ENCODE measurements at regions not wholly inside any gene's neighbourhood (a gene's known extent, or its start where the extent isn't known, plus 50 kb on each side); places are given as distances from the start of the nearest gene placed in this dataset.
"Not testable (repeated sequence)": the region's sequence is repeated elsewhere in the genome, so short reads cannot be mapped to it uniquely, and the experiment has no call there.

DNA sequence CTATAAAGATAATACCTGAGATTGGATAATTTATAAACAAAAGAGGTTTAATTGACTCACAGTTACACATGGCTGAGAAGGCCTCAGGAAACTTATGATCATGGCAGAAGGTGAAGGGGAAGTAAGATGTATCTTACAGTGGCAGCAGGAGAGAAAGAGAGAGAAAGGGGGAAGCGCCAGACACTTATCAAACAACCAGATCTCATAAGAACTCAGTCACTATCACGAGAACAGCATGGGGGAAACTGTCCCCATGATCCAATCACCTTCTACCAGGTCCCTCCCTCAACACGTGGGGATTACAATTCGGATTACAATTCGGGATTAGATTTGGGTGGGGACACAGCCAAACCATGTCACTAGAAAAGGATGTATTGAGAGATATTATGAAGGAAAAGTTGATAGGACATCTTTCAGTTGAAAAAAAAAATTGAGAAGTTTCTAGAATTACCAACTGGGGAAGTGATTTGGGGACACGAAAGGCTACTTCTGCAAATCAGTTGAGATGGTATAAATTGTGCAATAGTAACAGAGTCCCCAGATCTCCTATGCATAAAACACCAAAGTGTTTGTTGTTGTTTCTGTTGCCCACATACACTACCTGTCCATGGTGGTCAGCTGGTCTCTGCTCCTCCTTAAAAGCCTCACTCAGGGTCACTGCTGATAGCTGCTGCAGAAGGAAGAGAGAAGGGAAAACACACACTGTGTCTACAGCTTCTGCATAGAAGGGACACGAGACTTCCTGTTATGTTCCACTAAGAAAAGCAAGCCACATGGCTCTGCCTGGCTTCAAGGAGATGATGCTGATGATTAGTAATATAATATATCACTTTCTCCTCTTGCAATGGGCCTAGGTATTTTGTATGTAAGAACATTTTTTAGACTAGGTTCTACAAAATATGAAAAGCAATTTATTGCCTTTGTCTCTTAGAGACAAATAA lies 465.5 kb downstream of the PDZRN4 start:
- DNase-seq = no peak

DNA sequence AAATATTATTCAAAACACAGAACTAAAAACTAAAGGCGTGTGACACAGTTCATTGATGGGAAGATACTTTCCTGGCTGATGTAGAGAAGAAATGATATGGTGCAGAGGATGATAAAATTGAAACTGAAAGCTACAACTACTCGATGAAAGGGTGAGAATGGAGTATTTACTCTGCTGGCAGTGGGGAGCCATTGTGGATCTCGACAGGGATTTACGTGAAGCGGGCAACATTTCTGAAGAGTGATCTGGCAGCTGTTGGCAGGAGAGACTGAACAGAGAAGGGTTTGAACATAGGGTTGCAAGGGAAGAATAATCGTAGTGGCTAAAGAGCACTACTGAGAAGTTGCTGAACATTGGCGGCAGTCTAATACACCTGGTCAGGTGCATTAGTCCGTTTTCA lies 464.9 kb downstream of the PDZRN4 start:
- DNase-seq = no peak

DNA sequence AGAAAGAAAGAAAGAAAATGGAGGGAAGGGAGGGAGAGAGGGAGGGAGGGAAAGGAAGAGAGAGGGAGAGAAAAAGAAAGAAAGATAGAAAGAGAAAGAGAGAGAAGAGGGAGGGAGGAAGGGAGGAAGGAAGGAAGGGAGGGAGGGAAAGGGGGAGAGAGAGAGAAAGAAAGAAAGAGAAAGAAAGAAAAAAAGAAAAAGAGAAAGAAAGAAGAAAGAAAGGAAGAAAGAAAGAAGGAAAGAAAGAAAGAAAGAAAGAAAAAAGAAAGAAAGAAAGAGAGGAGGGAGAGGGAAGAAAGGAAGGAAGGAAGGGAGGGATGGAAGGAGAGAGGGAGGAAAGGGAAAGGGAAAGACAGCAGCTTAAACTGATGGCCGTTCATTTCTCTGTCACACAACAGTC lies 457.5 kb downstream of the PDZRN4 start:
- DNase-seq = no peak

DNA sequence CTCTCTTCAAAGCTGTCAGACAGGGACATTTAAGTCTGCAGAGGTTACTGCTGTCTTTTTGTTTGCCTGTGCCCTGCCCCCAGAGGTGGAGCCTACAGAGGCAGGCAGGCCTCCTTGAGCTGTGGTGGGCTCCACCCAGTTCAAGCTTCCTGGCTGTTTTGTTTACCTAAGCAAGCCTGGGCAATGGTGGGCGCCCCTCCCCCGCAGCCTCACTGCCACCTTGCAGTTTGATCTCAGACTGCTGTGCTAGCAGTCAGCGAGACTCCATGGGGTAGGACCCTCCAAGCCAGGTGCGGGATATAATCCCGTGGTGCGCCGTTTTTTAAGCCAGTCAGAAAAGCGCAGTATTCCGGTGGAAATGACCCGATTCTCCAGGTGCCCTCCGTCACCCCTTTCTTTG lies 454.7 kb downstream of the PDZRN4 start:
- not testable (repeated sequence) for DNase-seq

- no peak for DNase-seq
Measured at GRCh38 chr12:41636653-41637052, 448.5 kb downstream of the PDZRN4 start.

DNA sequence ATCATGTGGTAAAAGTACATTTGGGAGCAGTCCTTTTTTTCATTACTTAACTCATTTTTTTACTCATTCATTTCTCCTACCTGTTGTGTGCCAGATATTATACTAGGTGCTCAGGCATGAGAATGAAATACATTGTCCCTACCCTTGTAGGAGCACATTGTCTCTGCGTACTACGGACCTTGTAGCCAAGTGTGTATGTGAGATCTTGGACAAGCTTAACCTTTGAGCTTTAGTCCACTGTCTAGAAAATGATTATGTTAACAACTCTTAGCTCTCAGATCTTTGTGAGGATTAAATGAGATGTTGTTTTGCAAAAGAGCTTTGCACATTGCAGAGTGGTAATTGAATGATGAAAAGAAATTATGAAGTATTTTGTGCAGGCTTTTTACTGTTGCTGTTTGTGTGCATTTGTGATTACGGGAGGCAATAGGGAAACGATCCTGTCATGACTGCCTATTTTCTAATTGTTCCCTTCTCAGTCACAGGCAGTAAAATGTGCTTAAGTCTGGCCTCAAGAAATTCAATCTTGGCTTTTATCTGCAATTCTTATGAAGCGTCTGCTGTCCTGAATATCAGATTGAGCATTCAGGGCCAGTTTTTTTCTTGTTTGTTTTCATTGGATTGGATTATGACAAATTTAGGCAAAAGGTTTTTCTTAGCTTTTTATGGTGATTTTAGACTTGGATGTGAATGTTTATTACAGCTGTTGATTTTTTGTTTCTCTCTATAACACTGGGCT lies 447.7 kb downstream of the PDZRN4 start:
- DNase-seq = no peak

- no peak for DNase-seq
Measured at GRCh38 chr12:41634091-41634490, 446.0 kb downstream of the PDZRN4 start.

GRCh38 chr12:41629611-41630010 lies 441.5 kb downstream of the PDZRN4 start:
- no peak for DNase-seq

DNA sequence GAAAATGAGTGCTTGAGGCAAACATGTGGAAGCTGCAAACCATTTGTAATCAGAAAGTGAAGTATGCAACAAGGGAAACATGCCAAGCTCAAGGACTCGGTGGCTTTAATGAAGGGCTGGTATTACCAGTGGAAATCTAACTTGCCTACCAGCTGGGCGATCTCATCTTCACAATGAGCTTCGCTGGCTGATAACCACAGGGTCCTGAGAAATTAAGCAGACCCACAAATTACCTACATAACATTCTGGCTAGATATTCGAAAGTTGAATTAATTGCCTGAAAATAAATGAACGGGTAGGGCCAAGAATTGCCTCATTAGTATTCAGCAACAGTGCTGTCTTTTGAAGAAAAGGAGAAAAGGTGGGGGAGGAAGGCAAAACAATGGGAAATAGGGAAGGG lies 439.4 kb downstream of the PDZRN4 start:
- DNase-seq = peak; percentile 76

GRCh38 chr12:41624571-41624970 lies 436.5 kb downstream of the PDZRN4 start:
- DNase-seq = no peak

Data from DMS79 treated with DMSO at 0.1 percent for 48 hours (cell line).